ENCODE measurements at regions not wholly inside any gene's neighbourhood (a gene's known extent, or its start where the extent isn't known, plus 50 kb on each side); places are given as distances from the start of the nearest gene placed in this dataset.

GRCh38 chr12:59370933-59371332, 224.9 kb upstream of the SLC16A7 start:
- Histone ChIP-seq H2AFZ (ENCODE audit: control insufficient read depth, low read depth, low read length) (no peak overlapping the region), H3K79me2 (ENCODE audit: control insufficient read depth, insufficient read depth, low read length) (no peaks in the 10 kb centered on the region), H3K36me3 (ENCODE audit: control insufficient read depth in 2 of 2, insufficient read depth in 2 of 2, low read length in 1 of 2) (no peaks in the 10 kb centered on the region), H3K4me3 (no peak overlapping the region), H3K27me3 (replicated peaks in 1 of 2; ENCODE audit: control insufficient read depth in 2 of 2, insufficient read depth in 2 of 2, low read length in 1 of 2) (no peaks in the 10 kb centered on the region), H3K4me2 (ENCODE audit: control insufficient read depth, insufficient read depth) (no peak overlapping the region), H3K9me3 (replicated peaks; ENCODE audit: control insufficient read depth, insufficient read depth, low read length) (no peaks in the 10 kb centered on the region), H3K9ac (ENCODE audit: control insufficient read depth, insufficient read depth, low read length) (no peak overlapping the region), H3K4me1 (ENCODE audit: control insufficient read depth, insufficient read depth, low read length) (no peaks in the 10 kb centered on the region), H4K20me1 (ENCODE audit: control insufficient read depth, insufficient read depth) (no peaks in the 10 kb centered on the region), H3K27ac (ENCODE audit: control insufficient read depth, insufficient read depth) (no peak overlapping the region)
- no TSS peak for BruUV-seq (replicated peaks)
- TF ChIP-seq RBBP5 (conservative IDR thresholded peaks at IDR 0.05), result no peak
- no peak for TF ChIP-seq FOXK2 (IDR thresholded peaks at IDR 0.05)
- no peak for TF ChIP-seq POLR2AphosphoS2 (IDR thresholded peaks at IDR 0.05; ENCODE audit: low read depth, low read length)
- TF ChIP-seq FOS (IDR thresholded peaks at IDR 0.05; ENCODE audit: borderline replicate concordance, extremely low read depth, insufficient read length), result no peak
- TF ChIP-seq KLF5 (IDR thresholded peaks at IDR 0.05; ENCODE audit: partially characterized antibody), result no peak
- TF ChIP-seq GABPA (IDR thresholded peaks at IDR 0.05; ENCODE audit: low read depth), result no peak
- TF ChIP-seq, protein P1, sequence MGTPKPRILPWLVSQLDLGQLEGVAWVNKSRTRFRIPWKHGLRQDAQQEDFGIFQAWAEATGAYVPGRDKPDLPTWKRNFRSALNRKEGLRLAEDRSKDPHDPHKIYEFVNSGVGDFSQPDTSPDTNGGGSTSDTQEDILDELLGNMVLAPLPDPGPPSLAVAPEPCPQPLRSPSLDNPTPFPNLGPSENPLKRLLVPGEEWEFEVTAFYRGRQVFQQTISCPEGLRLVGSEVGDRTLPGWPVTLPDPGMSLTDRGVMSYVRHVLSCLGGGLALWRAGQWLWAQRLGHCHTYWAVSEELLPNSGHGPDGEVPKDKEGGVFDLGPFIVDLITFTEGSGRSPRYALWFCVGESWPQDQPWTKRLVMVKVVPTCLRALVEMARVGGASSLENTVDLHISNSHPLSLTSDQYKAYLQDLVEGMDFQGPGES (IDR thresholded peaks at IDR 0.05), result no peak
- ChIA-PET SMC1A (ENCODE audit: uncharacterized antibody, unreplicated experiment) (no interaction called here), POLR2A (no interaction called here), RAD21 (ENCODE audit: unreplicated experiment) (no interaction called here), CTCF (no interaction called here)
- intact Hi-C loops (cut with micrococcal nuclease; ENCODE audit: unreplicated experiment), result no loop called here
- no peak for ATAC-seq
- WGBS (ENCODE audit: insufficient coverage, insufficient replicate concordance, low lambda C conversion rate, missing lambda C conversion rate), result 0% methylated on average over 3 of the region's 3 CpGs
- FAIRE-seq, result no peak
- DNase-seq (ENCODE audit: low read depth, low spot score), result no peak
- in situ Hi-C loops (cut with MboI), result no loop called here

- no peaks in the 10 kb centered on the region for H3K27me3 ChIP-seq (replicated peaks in 1 of 2; ENCODE audit: control insufficient read depth in 2 of 2, insufficient read depth in 2 of 2, low read length in 1 of 2)
- no peak overlapping the region for H3K27ac ChIP-seq (ENCODE audit: control insufficient read depth, insufficient read depth)
- RAD21 ChIA-PET (ENCODE audit: unreplicated experiment), result no interaction called here
- FAIRE-seq (no peak), ATAC-seq (no peak), DNase-seq (ENCODE audit: low read depth, low spot score) (no peak)
- H3K4me3 ChIP-seq, result no peak overlapping the region
- intact Hi-C loops (cut with micrococcal nuclease; ENCODE audit: unreplicated experiment), result no loop called here
- H3K79me2 ChIP-seq (ENCODE audit: control insufficient read depth, insufficient read depth, low read length), result no peaks in the 10 kb centered on the region
- WGBS (ENCODE audit: insufficient coverage, insufficient replicate concordance, low lambda C conversion rate, missing lambda C conversion rate), result 5% methylated on average over 2 of the region's 2 CpGs
- H3K9me3 ChIP-seq (replicated peaks; ENCODE audit: control insufficient read depth, insufficient read depth, low read length), result no peaks in the 10 kb centered on the region
- BruUV-seq (replicated peaks), result no TSS peak
- SMC1A ChIA-PET (ENCODE audit: uncharacterized antibody, unreplicated experiment), result no interaction called here
- H3K4me2 ChIP-seq (ENCODE audit: control insufficient read depth, insufficient read depth), result no peak overlapping the region
- H3K9ac ChIP-seq (ENCODE audit: control insufficient read depth, insufficient read depth, low read length), result no peak overlapping the region
- no peaks in the 10 kb centered on the region for H3K36me3 ChIP-seq (ENCODE audit: control insufficient read depth in 2 of 2, insufficient read depth in 2 of 2, low read length in 1 of 2)
- in situ Hi-C loops (cut with MboI), result no loop called here
- POLR2A ChIA-PET, result no interaction called here
- no peak overlapping the region for H2AFZ ChIP-seq (ENCODE audit: control insufficient read depth, low read depth, low read length)
- H4K20me1 ChIP-seq (ENCODE audit: control insufficient read depth, insufficient read depth), result no peaks in the 10 kb centered on the region
- no peaks in the 10 kb centered on the region for H3K4me1 ChIP-seq (ENCODE audit: control insufficient read depth, insufficient read depth, low read length)
- CTCF ChIA-PET, result interaction anchor here (1.0 kb wide), 2 partner anchors 10 to 38 kb away, joined by 4 read pairs; no protein-coding TSS in a partner anchor
- TF ChIP-seq ATF2 (IDR thresholded peaks at IDR 0.05; ENCODE audit: low read length) (no peak), BCL3 (IDR thresholded peaks at IDR 0.05; ENCODE audit: borderline replicate concordance, insufficient read depth, low read depth, low read length, poor library complexity, severe bottlenecking) (no peak), ZNF622 (IDR thresholded peaks at IDR 0.05) (no peak), EZH2 (IDR thresholded peaks at IDR 0.05; ENCODE audit: borderline replicate concordance, control insufficient read depth, low read depth, low read length) (no peak), HDAC2 (IDR thresholded peaks at IDR 0.05) (no peak), SUZ12 (IDR thresholded peaks at IDR 0.05; ENCODE audit: unreplicated experiment) (no peak), ASH2L (IDR thresholded peaks at IDR 0.05; ENCODE audit: borderline replicate concordance, low read depth) (no peak), MEF2A (IDR thresholded peaks at IDR 0.05; ENCODE audit: insufficient read depth, low read depth, low read length) (no peak), JUNB (IDR thresholded peaks at IDR 0.05) (no peak)
Observed at GRCh38 chr12:59365133-59365532, 230.7 kb upstream of the SLC16A7 start.

All from GM12878 (cell line).